ENCODE measurements at regions not wholly inside any gene's neighbourhood (a gene's known extent, or its start where the extent isn't known, plus 50 kb on each side); places are given as distances from the start of the nearest gene placed in this dataset.
A peak's percentile ranks its signal among the peaks of the same experiment; 100 is the strongest.
"Not testable (repeated sequence)": the region's sequence is repeated elsewhere in the genome, so short reads cannot be mapped to it uniquely, and the experiment has no call there.

GRCh38 chrX:53883196-53883595, 161.1 kb downstream of the PHF8 start:
- no peak overlapping the region for H2AFZ ChIP-seq
- H3K9me2 ChIP-seq (replicated peaks; ENCODE audit: insufficient read depth), result no peaks in the 10 kb centered on the region
- no peak overlapping the region for H3K4me3 ChIP-seq
- peak overlapping the region; percentile 46 for H3K4me2 ChIP-seq
- no peaks in the 10 kb centered on the region for H3K9me3 ChIP-seq (ENCODE audit: low read depth)
- TF ChIP-seq EZH2 (IDR thresholded peaks at IDR 0.05; ENCODE audit: borderline replicate concordance) (no peak), EZH2phosphoT487 (IDR thresholded peaks at IDR 0.05; ENCODE audit: low read depth, severe bottlenecking, unreplicated experiment) (no peak)
- TF ChIP-seq, protein P1, sequence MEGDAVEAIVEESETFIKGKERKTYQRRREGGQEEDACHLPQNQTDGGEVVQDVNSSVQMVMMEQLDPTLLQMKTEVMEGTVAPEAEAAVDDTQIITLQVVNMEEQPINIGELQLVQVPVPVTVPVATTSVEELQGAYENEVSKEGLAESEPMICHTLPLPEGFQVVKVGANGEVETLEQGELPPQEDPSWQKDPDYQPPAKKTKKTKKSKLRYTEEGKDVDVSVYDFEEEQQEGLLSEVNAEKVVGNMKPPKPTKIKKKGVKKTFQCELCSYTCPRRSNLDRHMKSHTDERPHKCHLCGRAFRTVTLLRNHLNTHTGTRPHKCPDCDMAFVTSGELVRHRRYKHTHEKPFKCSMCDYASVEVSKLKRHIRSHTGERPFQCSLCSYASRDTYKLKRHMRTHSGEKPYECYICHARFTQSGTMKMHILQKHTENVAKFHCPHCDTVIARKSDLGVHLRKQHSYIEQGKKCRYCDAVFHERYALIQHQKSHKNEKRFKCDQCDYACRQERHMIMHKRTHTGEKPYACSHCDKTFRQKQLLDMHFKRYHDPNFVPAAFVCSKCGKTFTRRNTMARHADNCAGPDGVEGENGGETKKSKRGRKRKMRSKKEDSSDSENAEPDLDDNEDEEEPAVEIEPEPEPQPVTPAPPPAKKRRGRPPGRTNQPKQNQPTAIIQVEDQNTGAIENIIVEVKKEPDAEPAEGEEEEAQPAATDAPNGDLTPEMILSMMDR (IDR thresholded peaks at IDR 0.05; ENCODE audit: poor library complexity), result no peak
- no peak for DNase-seq (ENCODE audit: low spot score)
- peak overlapping the region; percentile 69 for H3K27ac ChIP-seq
- no peaks in the 10 kb centered on the region for H4K20me1 ChIP-seq (ENCODE audit: insufficient read depth, poor library complexity, severe bottlenecking)
- H3K4me1 ChIP-seq (ENCODE audit: insufficient read depth), result peaks cover 6% of the 10 kb centered on the region
- 57% methylated on average over 3 of the region's 3 CpGs for WGBS (ENCODE audit: low lambda C conversion rate, missing lambda C conversion rate)
- H3K36me3 ChIP-seq (replicated peaks; ENCODE audit: insufficient read depth, low read depth), result no peaks in the 10 kb centered on the region
- no peaks in the 10 kb centered on the region for H3K27me3 ChIP-seq
- no peaks in the 10 kb centered on the region for H3K79me2 ChIP-seq

DNA sequence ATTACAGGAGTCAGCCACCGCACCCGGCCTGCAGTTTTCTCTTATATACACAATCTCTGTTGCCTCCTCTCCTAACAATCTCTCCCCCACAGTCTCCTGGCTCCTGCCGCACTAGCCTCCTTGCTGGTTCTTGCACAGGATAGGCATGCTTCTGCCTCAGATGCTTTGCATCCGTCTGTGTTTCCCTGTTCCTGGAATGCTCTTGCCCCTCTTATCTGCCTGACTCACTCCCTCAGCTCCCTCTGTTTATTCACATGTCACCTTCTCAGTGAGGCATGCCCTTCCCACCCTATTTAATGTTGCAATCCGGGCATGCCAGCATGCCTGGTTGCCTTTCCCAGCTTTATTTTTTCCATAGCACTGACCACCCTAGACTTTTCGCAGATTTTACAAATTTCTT, 161.9 kb downstream of the PHF8 start:
- Histone ChIP-seq H3K36me3 (replicated peaks; ENCODE audit: insufficient read depth, low read depth) (no peaks in the 10 kb centered on the region), H3K4me2 (peak overlapping the region; percentile 46), H3K9me2 (replicated peaks; ENCODE audit: insufficient read depth) (no peaks in the 10 kb centered on the region), H3K9me3 (ENCODE audit: low read depth) (no peaks in the 10 kb centered on the region), H3K4me3 (no peak overlapping the region), H3K4me1 (ENCODE audit: insufficient read depth) (peaks cover 6% of the 10 kb centered on the region), H3K79me2 (no peaks in the 10 kb centered on the region), H3K27ac (peak overlapping the region; percentile 69), H4K20me1 (ENCODE audit: insufficient read depth, poor library complexity, severe bottlenecking) (no peaks in the 10 kb centered on the region), H3K27me3 (no peaks in the 10 kb centered on the region), H2AFZ (no peak overlapping the region)
- TF ChIP-seq EZH2phosphoT487 (IDR thresholded peaks at IDR 0.05; ENCODE audit: low read depth, severe bottlenecking, unreplicated experiment), result no peak
- 52% methylated on average over 6 of the region's 6 CpGs for WGBS (ENCODE audit: low lambda C conversion rate, missing lambda C conversion rate)
- peak; percentile 54 for DNase-seq (ENCODE audit: low spot score)

GRCh38 chrX:53880786-53881185, 163.5 kb downstream of the PHF8 start:
- H2AFZ ChIP-seq; H3K27ac ChIP-seq; H3K27me3 ChIP-seq; H3K9me2 ChIP-seq (replicated peaks; ENCODE audit: insufficient read depth); H3K36me3 ChIP-seq (replicated peaks; ENCODE audit: insufficient read depth, low read depth); H3K4me1 ChIP-seq (ENCODE audit: insufficient read depth); H4K20me1 ChIP-seq (ENCODE audit: insufficient read depth, poor library complexity, severe bottlenecking); H3K4me3 ChIP-seq; H3K79me2 ChIP-seq; DNase-seq (ENCODE audit: low spot score); H3K9me3 ChIP-seq (ENCODE audit: low read depth); H3K4me2 ChIP-seq: not testable (repeated sequence)
- 31% methylated on average over 2 of the region's 2 CpGs for WGBS (ENCODE audit: low lambda C conversion rate, missing lambda C conversion rate)

DNA sequence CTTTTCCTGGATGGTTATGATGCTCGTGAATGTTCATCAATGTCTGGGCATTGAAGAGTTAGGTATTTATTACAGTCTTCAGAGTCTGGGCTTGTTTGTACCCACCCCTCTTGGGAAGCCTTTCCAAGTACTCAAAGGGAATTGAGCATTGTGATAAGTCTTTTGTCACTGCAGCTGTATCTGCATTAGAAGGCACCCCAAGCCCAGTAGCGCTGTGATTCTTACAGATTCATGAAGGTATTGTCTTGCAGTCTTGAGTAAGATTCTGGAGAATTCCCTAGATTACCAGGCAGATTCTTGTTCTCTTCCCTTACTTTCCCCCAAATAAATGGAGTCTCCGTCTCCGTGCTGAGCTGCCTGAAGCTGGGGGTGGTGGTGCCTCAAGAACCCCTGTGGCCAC, 173.4 kb upstream of the HUWE1 start:
- H3K36me3 ChIP-seq (replicated peaks; ENCODE audit: insufficient read depth, low read depth), result no peaks in the 10 kb centered on the region
- H3K9me2 ChIP-seq (replicated peaks; ENCODE audit: insufficient read depth), result no peaks in the 10 kb centered on the region
- no peaks in the 10 kb centered on the region for H3K79me2 ChIP-seq
- no peaks in the 10 kb centered on the region for H3K9me3 ChIP-seq (ENCODE audit: low read depth)
- no peaks in the 10 kb centered on the region for H3K4me1 ChIP-seq (ENCODE audit: insufficient read depth)
- H2AFZ ChIP-seq, result no peak overlapping the region
- H3K4me3 ChIP-seq, result no peak overlapping the region
- no peaks in the 10 kb centered on the region for H3K27me3 ChIP-seq
- 84% methylated on average over 4 of the region's 4 CpGs for WGBS (ENCODE audit: low lambda C conversion rate, missing lambda C conversion rate)
- no peak overlapping the region for H3K4me2 ChIP-seq
- H4K20me1 ChIP-seq (ENCODE audit: insufficient read depth, poor library complexity, severe bottlenecking), result no peaks in the 10 kb centered on the region
- DNase-seq (ENCODE audit: low spot score), result no peak
- no peak overlapping the region for H3K27ac ChIP-seq
- no peak for TF ChIP-seq EZH2phosphoT487 (IDR thresholded peaks at IDR 0.05; ENCODE audit: low read depth, severe bottlenecking, unreplicated experiment)
- TF ChIP-seq, protein P1 (IDR thresholded peaks at IDR 0.05; ENCODE audit: poor library complexity), result no peak
- no peak for TF ChIP-seq EZH2 (IDR thresholded peaks at IDR 0.05; ENCODE audit: borderline replicate concordance)
